HepG2 (cell line): ENCODE measurements at regions not wholly inside any gene's neighbourhood (a gene's known extent, or its start where the extent isn't known, plus 50 kb on each side); places are given as distances from the start of the nearest gene placed in this dataset.

ENCODE experiments used
- MAZ ChIP-seq, 2 experiments: sonication (generic) in 1 of 2; formaldehyde crosslinking in 1 of 2; IDR thresholded peaks; 2 replicates each; pipeline versions ENCODE4 v1.5.0 to v1.6.1; 2012 to 2020; ENCODE audit warnings: low read depth in 2 of 2, mild to moderate bottlenecking in 2 of 2, borderline replicate concordance in 1 of 2, improper control_type of control experiment in 1 of 2, low read length in 1 of 2, missing genetic modification reagents in 1 of 2, moderate library complexity in 1 of 2
- POGK ChIP-seq: sonication (generic); formaldehyde crosslinking; conservative IDR thresholded peaks from 2 replicates; pipeline ENCODE4 v1.8.0; 2022; ENCODE audit warnings: mild to moderate bottlenecking, moderate library complexity, missing genetic modification reagents
- ZNF333 ChIP-seq: sonication (generic); formaldehyde crosslinking; IDR thresholded peaks from 2 replicates; pipeline ENCODE4 v1.4.0; 2020; ENCODE audit warnings: mild to moderate bottlenecking, missing genetic modification reagents, borderline replicate concordance

- TF ChIP-seq POGK (CRISPR knock-in tag) (no peak), ZNF333 (CRISPR knock-in tag) (no peak), MAZ (IDR thresholded peaks at IDR 0.05; ENCODE audit: borderline replicate concordance, low read depth, low read length) (no peak), MAZ (CRISPR knock-in tag; IDR thresholded peaks at IDR 0.05; ENCODE audit: low read depth) (no peak)
These were observed 497.9 kb upstream of the SGO1 start for GRCh38 chr3:20683910-20684309.
